Stomach (tissue), 8 donors: ENCODE measurements at regions not wholly inside any gene's neighbourhood (a gene's known extent, or its start where the extent isn't known, plus 50 kb on each side); places are given as distances from the start of the nearest gene placed in this dataset.

Experiments
- DNase-seq, 2 donors: peaks; one replicate each; pipeline versions ENCODE4 v3.0.0 to v3.0.0-alpha.2; 2013 to 2019
- H3K27ac ChIP-seq, 5 donors: fragments of 200-600 bp in 4 of 5; sonication (generic) in 4 of 5; one replicate each; pipeline ENCODE4 v1.5.1; 2013 to 2019; ENCODE audit warnings: mild to moderate bottlenecking in 1 of 5, moderate library complexity in 1 of 5
- H3K27me3 ChIP-seq, 3 donors: fragments of 200-600 bp; sonication (generic); one replicate each; pipeline ENCODE4 v1.5.1; 2017 to 2019; ENCODE audit warnings: mixed run types in 1 of 3
- H3K36me3 ChIP-seq, 4 donors: fragments of 200-600 bp; sonication (generic); 1 replicate in 3 of 4; 2 replicates in 1 of 4; pipeline ENCODE4 v1.5.1; 2016 to 2019
- H3K4me1 ChIP-seq, 4 donors: fragments of 200-600 bp; sonication (generic); one replicate each; pipeline ENCODE4 v1.5.1; 2016 to 2019
- H3K4me3 ChIP-seq, 4 donors: fragments of 200-600 bp; sonication (generic) in 3 of 4; one replicate each; pipeline ENCODE4 v1.5.1; 2016 to 2019; ENCODE audit warnings: mild to moderate bottlenecking in 1 of 4
- H3K9me3 ChIP-seq, 4 donors: fragments of 200-600 bp; sonication (generic); one replicate each; pipeline ENCODE4 v1.5.1; 2016 to 2019
- CTCF ChIP-seq, 7 experiments: fragments of 450-650 bp in 4 of 7; fragments of 200-600 bp in 3 of 7; sonication (generic) in 3 of 7; IDR thresholded peaks; one replicate each; pipeline ENCODE4 v1.5.1; 2016 to 2019; ENCODE audit warnings: antibody characterized with exemption in 7 of 7, control low read depth in 2 of 7, mild to moderate bottlenecking in 1 of 7
- EP300 ChIP-seq: sonication (generic); formaldehyde crosslinking; IDR thresholded peaks from one replicate; pipeline ENCODE4 v1.6.1; 2017; ENCODE audit warnings: antibody characterized with exemption
- POLR2A ChIP-seq, 4 donors: fragments of 450-650 bp; IDR thresholded peaks; one replicate each; pipeline ENCODE4 v1.6.1; 2016; ENCODE audit warnings: antibody characterized with exemption in 4 of 4, control low read depth in 2 of 4, mild to moderate bottlenecking in 1 of 4, moderate library complexity in 1 of 4
- POLR2AphosphoS5 ChIP-seq, 3 donors: sonication (generic); formaldehyde crosslinking; IDR thresholded peaks; one replicate each; pipeline ENCODE4 v1.6.1; 2016; ENCODE audit warnings: antibody characterized with exemption in 3 of 3
- WGBS, 5 donors: extraction: QIAGEN DNeasy Blood & Tissue Kit in 3 of 5; methylation state at CpG; one replicate each; pipeline versions ENCODE4 v1.1.5 to v1.1.7; 2013 to 2018; 5-methylcytosine and 5-hydroxymethylcytosine counted together
- intact Hi-C: fragments of 100-400 bp; cut with DNase I; formaldehyde crosslinking; loops from one replicate; pipeline ENCODE4 v1.15.1; 2023; ENCODE audit warnings: low total_unique reads
- donor health status: healthy with polysubstance abuse.
- donor health status: Bipolar disorder and iron deficiency.
- donor health status: healthy.

GRCh38 chr7:120171406-120171805 lies 101.6 kb upstream of the KCND2 start:
- H3K4me3 ChIP-seq, result no peak overlapping the region
- no peak overlapping the region for H3K27ac ChIP-seq
- no peak for DNase-seq
- no peak for TF ChIP-seq POLR2A (IDR thresholded peaks at IDR 0.05)
- TF ChIP-seq CTCF (IDR thresholded peaks at IDR 0.05), result no peak
- TF ChIP-seq EP300, result no peak
- no peak for TF ChIP-seq POLR2AphosphoS5 (IDR thresholded peaks at IDR 0.05)
- WGBS, 5 donors, result 33 to 65% (median 38%) methylated on average over 1 of the region's 1 CpG
- no peaks in the 10 kb centered on the region for H3K36me3 ChIP-seq
- H3K27me3 ChIP-seq, result no peaks in the 10 kb centered on the region
- H3K4me1 ChIP-seq, result no peaks in the 10 kb centered on the region
- no peaks in the 10 kb centered on the region for H3K9me3 ChIP-seq
- intact Hi-C loops, result no loop called here

GRCh38 chr7:120180221-120180620 lies 92.8 kb upstream of the KCND2 start:
- no peaks in the 10 kb centered on the region for H3K27me3 ChIP-seq
- H3K4me1 ChIP-seq, result no peaks in the 10 kb centered on the region
- DNase-seq, result no peak
- H3K27ac ChIP-seq, result no peak overlapping the region
- TF ChIP-seq CTCF (IDR thresholded peaks at IDR 0.05) (no peak), EP300 (no peak), POLR2A (IDR thresholded peaks at IDR 0.05) (no peak), POLR2AphosphoS5 (IDR thresholded peaks at IDR 0.05) (no peak)
- H3K9me3 ChIP-seq, result no peaks in the 10 kb centered on the region
- no peaks in the 10 kb centered on the region for H3K36me3 ChIP-seq
- WGBS, 5 donors, result 42 to 83% (median 69%) methylated on average over 2 of the region's 2 CpGs
- H3K4me3 ChIP-seq, result no peak overlapping the region
- intact Hi-C loops, result no loop called here

- no peaks in the 10 kb centered on the region for H3K27me3 ChIP-seq
- no peak overlapping the region for H3K4me3 ChIP-seq
- no peak for TF ChIP-seq EP300
- no peak for TF ChIP-seq CTCF (IDR thresholded peaks at IDR 0.05)
- no peak for TF ChIP-seq POLR2A (IDR thresholded peaks at IDR 0.05)
- no peak for TF ChIP-seq POLR2AphosphoS5 (IDR thresholded peaks at IDR 0.05)
- DNase-seq, result no peak
- H3K27ac ChIP-seq, result no peak overlapping the region
- H3K36me3 ChIP-seq, result no peaks in the 10 kb centered on the region
- intact Hi-C loops, result no loop called here
- H3K9me3 ChIP-seq, result no peaks in the 10 kb centered on the region
- H3K4me1 ChIP-seq, result no peaks in the 10 kb centered on the region
These were observed 91.5 kb upstream of the KCND2 start for GRCh38 chr7:120181499-120181898.

GRCh38 chr7:120184866-120185265 lies 88.1 kb upstream of the KCND2 start:
- H3K27me3 ChIP-seq, result no peaks in the 10 kb centered on the region
- H3K27ac ChIP-seq, result no peak overlapping the region
- no peaks in the 10 kb centered on the region for H3K36me3 ChIP-seq
- no peaks in the 10 kb centered on the region for H3K9me3 ChIP-seq
- TF ChIP-seq CTCF (IDR thresholded peaks at IDR 0.05), result no peak
- TF ChIP-seq EP300, result no peak
- TF ChIP-seq POLR2AphosphoS5 (IDR thresholded peaks at IDR 0.05), result no peak
- no peak for TF ChIP-seq POLR2A (IDR thresholded peaks at IDR 0.05)
- no peak for DNase-seq
- H3K4me3 ChIP-seq, result no peak overlapping the region
- 29 to 78% (median 64%) methylated on average over 1 of the region's 1 CpG for WGBS, 5 donors
- intact Hi-C loops, result no loop called here
- no peaks in the 10 kb centered on the region for H3K4me1 ChIP-seq
